ENCODE measurements at regions not wholly inside any gene's neighbourhood (a gene's known extent, or its start where the extent isn't known, plus 50 kb on each side); places are given as distances from the start of the nearest gene placed in this dataset.

GRCh38 chr1:96346719-96347118 lies 374.9 kb upstream of the PTBP2 start:
- ChIA-PET CTCF (interaction anchor here (0.6 kb wide), 1 partner anchor 16 kb away, joined by 5 read pairs; no protein-coding TSS in a partner anchor), POLR2A (ENCODE audit: unreplicated experiment) (interaction anchor here (0.6 kb wide), 1 partner anchor 195 kb away, joined by 10 read pairs; no protein-coding TSS in a partner anchor)
- no peaks in the 10 kb centered on the region for H3K79me2 ChIP-seq (ENCODE audit: low read length)
- no TSS peak for BruUV-seq (replicated peaks)
- DNase-seq (peak; percentile 16), ATAC-seq (peak; percentile 42; the same call in 1 of the 2 replicates)
- no peak overlapping the region for H2AFZ ChIP-seq (ENCODE audit: low read length)
- H3K9me3 ChIP-seq (ENCODE audit: low read length) = no peaks in the 10 kb centered on the region
- no peaks in the 10 kb centered on the region for H3K27me3 ChIP-seq (ENCODE audit: low read length)
- H3K9ac ChIP-seq (ENCODE audit: low read length) = no peak overlapping the region
- no peaks in the 10 kb centered on the region for H3K4me1 ChIP-seq (ENCODE audit: insufficient read depth, low read length)
- no peaks in the 10 kb centered on the region for H4K20me1 ChIP-seq (ENCODE audit: low read length)
- H3K4me3 ChIP-seq (ENCODE audit: low read length) = no peak overlapping the region
- no peak overlapping the region for H3K4me2 ChIP-seq (ENCODE audit: low read length)
- H3K36me3 ChIP-seq (ENCODE audit: low read depth, low read length) = no peaks in the 10 kb centered on the region
- intact Hi-C loops (cut with micrococcal nuclease) = loop anchor here (5.0 kb wide), 1 partner anchor 109 kb away; no protein-coding TSS in a partner anchor
- TF ChIP-seq CTCF (conservative IDR thresholded peaks at IDR 0.05; ENCODE audit: low read depth, low read length) = peak; percentile 34; the same call in 1 of the 2 replicates
- no peak for TF ChIP-seq EZH2 (IDR thresholded peaks at IDR 0.05; ENCODE audit: low read length, unreplicated experiment)
- no peak for TF ChIP-seq EZH2phosphoT487 (IDR thresholded peaks at IDR 0.05; ENCODE audit: borderline replicate concordance, low read length)
- H3K9me2 ChIP-seq (replicated peaks; ENCODE audit: low read length) = no peaks in the 10 kb centered on the region
- H3K27ac ChIP-seq (ENCODE audit: low read length) = no peak overlapping the region
- H3F3A ChIP-seq (ENCODE audit: low read length, unreplicated experiment) = no peaks in the 10 kb centered on the region

- no peak for TF ChIP-seq EZH2phosphoT487 (IDR thresholded peaks at IDR 0.05; ENCODE audit: borderline replicate concordance, low read length)
- no peak for TF ChIP-seq CTCF (conservative IDR thresholded peaks at IDR 0.05; ENCODE audit: low read depth, low read length)
- TF ChIP-seq EZH2 (IDR thresholded peaks at IDR 0.05; ENCODE audit: low read length, unreplicated experiment) = no peak
- no peaks in the 10 kb centered on the region for H3K9me3 ChIP-seq (ENCODE audit: low read length)
- H3K36me3 ChIP-seq (ENCODE audit: low read depth, low read length) = no peaks in the 10 kb centered on the region
- CTCF ChIA-PET = no interaction called here
- no peaks in the 10 kb centered on the region for H3K79me2 ChIP-seq (ENCODE audit: low read length)
- no peaks in the 10 kb centered on the region for H3K9me2 ChIP-seq (replicated peaks; ENCODE audit: low read length)
- no peak overlapping the region for H3K4me3 ChIP-seq (ENCODE audit: low read length)
- no peak overlapping the region for H2AFZ ChIP-seq (ENCODE audit: low read length)
- H4K20me1 ChIP-seq (ENCODE audit: low read length) = no peaks in the 10 kb centered on the region
- DNase-seq (no peak), ATAC-seq (no peak)
- H3K27ac ChIP-seq (ENCODE audit: low read length) = no peak overlapping the region
- no peaks in the 10 kb centered on the region for H3K4me1 ChIP-seq (ENCODE audit: insufficient read depth, low read length)
- POLR2A ChIA-PET (ENCODE audit: unreplicated experiment) = no interaction called here
- no peaks in the 10 kb centered on the region for H3K27me3 ChIP-seq (ENCODE audit: low read length)
- no peak overlapping the region for H3K4me2 ChIP-seq (ENCODE audit: low read length)
- intact Hi-C loops (cut with micrococcal nuclease) = loop anchor here (5.0 kb wide), 1 partner anchor 113 kb away; no protein-coding TSS in a partner anchor
- BruUV-seq (replicated peaks) = no TSS peak
- no peaks in the 10 kb centered on the region for H3F3A ChIP-seq (ENCODE audit: low read length, unreplicated experiment)
- no peak overlapping the region for H3K9ac ChIP-seq (ENCODE audit: low read length)
These were observed 371.7 kb upstream of the PTBP2 start for GRCh38 chr1:96349896-96350295.

GRCh38 chr1:96352733-96353132 lies 368.9 kb upstream of the PTBP2 start:
- Histone ChIP-seq H3K4me3 (ENCODE audit: low read length) (no peak overlapping the region), H3K79me2 (ENCODE audit: low read length) (no peaks in the 10 kb centered on the region), H3K27ac (ENCODE audit: low read length) (no peak overlapping the region), H3K9ac (ENCODE audit: low read length) (no peak overlapping the region), H3K9me2 (replicated peaks; ENCODE audit: low read length) (no peaks in the 10 kb centered on the region), H4K20me1 (ENCODE audit: low read length) (no peaks in the 10 kb centered on the region), H3K27me3 (ENCODE audit: low read length) (no peaks in the 10 kb centered on the region), H3F3A (ENCODE audit: low read length, unreplicated experiment) (no peaks in the 10 kb centered on the region), H3K4me2 (ENCODE audit: low read length) (no peak overlapping the region), H3K4me1 (ENCODE audit: insufficient read depth, low read length) (peaks cover 5% of the 10 kb centered on the region; the same call in 1 of the 2 replicates), H3K9me3 (ENCODE audit: low read length) (no peaks in the 10 kb centered on the region), H3K36me3 (ENCODE audit: low read depth, low read length) (no peaks in the 10 kb centered on the region), H2AFZ (ENCODE audit: low read length) (no peak overlapping the region)
- ChIA-PET POLR2A (ENCODE audit: unreplicated experiment) (no interaction called here), CTCF (no interaction called here)
- TF ChIP-seq EZH2phosphoT487 (IDR thresholded peaks at IDR 0.05; ENCODE audit: borderline replicate concordance, low read length) (no peak), CTCF (conservative IDR thresholded peaks at IDR 0.05; ENCODE audit: low read depth, low read length) (no peak), EZH2 (IDR thresholded peaks at IDR 0.05; ENCODE audit: low read length, unreplicated experiment) (no peak)
- DNase-seq (no peak), ATAC-seq (no peak)
- BruUV-seq (replicated peaks) = no TSS peak
- intact Hi-C loops (cut with micrococcal nuclease) = no loop called here
